PC-3 (cell line): ENCODE measurements at regions not wholly inside any gene's neighbourhood (a gene's known extent, or its start where the extent isn't known, plus 50 kb on each side); places are given as distances from the start of the nearest gene placed in this dataset.

Experiments used
- CTCF ChIP-seq: fragments of 300-600 bp; sonication (generic); conservative IDR thresholded peaks from 2 replicates; pipeline ENCODE4 v1.5.1; 2017; ENCODE audit warnings: antibody characterized with exemption, low read depth, mild to moderate bottlenecking, low read length
- EZH2 ChIP-seq: fragments of 300-600 bp; sonication (generic); IDR thresholded peaks from one replicate; pipeline ENCODE4 v1.6.1; 2017; ENCODE audit warnings: antibody characterized with exemption, mild to moderate bottlenecking, low read length; ENCODE audit not compliant: unreplicated experiment

DNA sequence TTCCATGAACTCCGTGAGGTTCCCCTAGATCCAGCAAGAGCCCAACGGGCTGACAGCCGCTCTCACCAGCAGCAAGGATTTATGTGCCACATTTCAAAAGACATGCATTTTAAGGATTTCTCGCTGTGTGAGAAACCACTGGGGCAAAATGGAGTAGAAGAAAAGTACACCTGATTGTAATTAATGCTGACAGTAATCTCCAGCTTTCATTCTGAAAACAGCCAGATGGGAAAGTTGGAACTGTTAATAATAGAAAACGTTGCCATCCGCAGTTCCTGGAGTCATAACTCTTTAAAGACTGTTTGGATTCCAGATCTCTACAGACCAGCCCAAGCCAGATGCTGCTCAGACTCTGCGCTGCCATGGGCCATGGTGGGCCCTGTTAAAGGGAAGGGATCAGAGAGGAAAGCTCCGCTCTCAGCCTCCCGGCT lies 216.9 kb upstream of the GLI3 start:
- TF ChIP-seq CTCF (no peak), EZH2 (no peak)
